Body of pancreas (tissue), 4 donors: ENCODE measurements at regions not wholly inside any gene's neighbourhood (a gene's known extent, or its start where the extent isn't known, plus 50 kb on each side); places are given as distances from the start of the nearest gene placed in this dataset.

ENCODE experiments used
- ATAC-seq: fragments of 150-250 bp; one replicate; pipeline ENCODE4 v1.9.1; 2016
- DNase-seq, 4 donors: peaks; one replicate each; pipeline ENCODE4 v3.0.0-alpha.2; 2019
- H3K27ac ChIP-seq, 4 donors: fragments of 200-600 bp; sonication (generic); 1 replicate in 3 of 4; 2 replicates in 1 of 4; pipeline versions ENCODE4 v1.5.1 to v1.6.1; 2016 to 2019; ENCODE audit warnings: mild to moderate bottlenecking in 1 of 4, mixed read lengths in 1 of 4, moderate library complexity in 1 of 4
- H3K27me3 ChIP-seq, 2 donors: fragments of 200-600 bp; sonication (generic); one replicate each; pipeline ENCODE4 v1.6.0; 2016; ENCODE audit warnings: mild to moderate bottlenecking in 1 of 2
- H3K36me3 ChIP-seq, 2 donors: fragments of 200-600 bp; sonication (generic); replicated peaks in 1 of 2; 2 replicates each; pipeline ENCODE4 v1.5.1; 2016; ENCODE audit warnings: low read depth in 2 of 2; ENCODE audit not compliant: insufficient read depth in 1 of 2
- H3K4me1 ChIP-seq: fragments of 200-600 bp; sonication (generic); one replicate; pipeline ENCODE4 v1.6.0; 2016
- H3K4me3 ChIP-seq, 2 donors: fragments of 200-600 bp; sonication (generic); 1 replicate in 1 of 2; 2 replicates in 1 of 2; pipeline ENCODE4 v1.5.1; 2016 to 2019
- H3K9me3 ChIP-seq, 3 donors: fragments of 200-600 bp; sonication (generic); 1 replicate in 2 of 3; 2 replicates in 1 of 3; pipeline ENCODE4 v1.5.1; 2016
- CTCF ChIP-seq, 7 experiments: fragments of 450-650 bp in 4 of 7; fragments of 200-600 bp in 3 of 7; sonication (generic) in 3 of 7; IDR thresholded peaks; one replicate each; pipeline ENCODE4 v1.5.1; 2016 to 2019; ENCODE audit warnings: antibody characterized with exemption in 7 of 7
- POLR2A ChIP-seq, 3 donors: fragments of 450-650 bp; IDR thresholded peaks; one replicate each; pipeline ENCODE4 v1.6.1; 2016; ENCODE audit warnings: antibody characterized with exemption in 3 of 3, mild to moderate bottlenecking in 2 of 3
- WGBS, 2 donors: methylation state at CpG; one replicate each; pipeline ENCODE4 v1.1.5; 2017; 5-methylcytosine and 5-hydroxymethylcytosine counted together
- intact Hi-C: fragments of 100-400 bp; cut with DNase I; formaldehyde crosslinking; loops from one replicate; pipeline ENCODE4 v1.15.1; 2023

- Histone ChIP-seq H3K4me1 (no peaks in the 10 kb centered on the region), H3K9me3 (no peaks in the 10 kb centered on the region), H3K36me3 (no peaks in the 10 kb centered on the region), H3K4me3 (no peak overlapping the region), H3K27me3 (no peaks in the 10 kb centered on the region), H3K27ac (no peak overlapping the region)
- TF ChIP-seq POLR2A (IDR thresholded peaks at IDR 0.05), result no peak
- TF ChIP-seq CTCF (IDR thresholded peaks at IDR 0.05), result no peak
- ATAC-seq (no peak), DNase-seq (no peak)
- WGBS, 2 donors, result 78 to 79% methylated on average over 3 of the region's 3 CpGs
- intact Hi-C loops, result no loop called here
These were observed 116.6 kb downstream of the LIPG start for GRCh38 chr18:49678440-49678839.

- DNase-seq, result peak in 1 of 4 donors; percentile 16
- Histone ChIP-seq H3K4me3 (no peak overlapping the region), H3K27me3 (no peaks in the 10 kb centered on the region), H3K4me1 (no peaks in the 10 kb centered on the region), H3K36me3 (no peaks in the 10 kb centered on the region), H3K27ac (no peak overlapping the region), H3K9me3 (no peaks in the 10 kb centered on the region)
- 75 to 76% methylated on average over 10 of the region's 10 CpGs for WGBS, 2 donors
- TF ChIP-seq POLR2A (IDR thresholded peaks at IDR 0.05) (no peak), CTCF (IDR thresholded peaks at IDR 0.05) (no peak)
- no peak for ATAC-seq
- intact Hi-C loops, result no loop called here
These were observed 116.0 kb downstream of the LIPG start for GRCh38 chr18:49677762-49678413.

- WGBS, 2 donors, result 64 to 87% methylated on average over 4 of the region's 4 CpGs
- H3K4me1 ChIP-seq, result no peaks in the 10 kb centered on the region
- H3K4me3 ChIP-seq, result no peak overlapping the region
- DNase-seq (no peak), ATAC-seq (no peak)
- H3K36me3 ChIP-seq, result no peaks in the 10 kb centered on the region
- TF ChIP-seq POLR2A (IDR thresholded peaks at IDR 0.05) (no peak), CTCF (IDR thresholded peaks at IDR 0.05) (no peak)
- no peaks in the 10 kb centered on the region for H3K27me3 ChIP-seq
- H3K27ac ChIP-seq, result no peak overlapping the region
- intact Hi-C loops, result no loop called here
- H3K9me3 ChIP-seq, result no peaks in the 10 kb centered on the region
These were observed 115.2 kb downstream of the LIPG start for GRCh38 chr18:49677081-49677480.

GRCh38 chr18:49673281-49673680, 111.4 kb downstream of the LIPG start:
- ATAC-seq, result no peak
- Histone ChIP-seq H3K36me3 (no peaks in the 10 kb centered on the region), H3K9me3 (no peaks in the 10 kb centered on the region), H3K4me3 (no peak overlapping the region), H3K27ac (no peak overlapping the region), H3K4me1 (no peaks in the 10 kb centered on the region), H3K27me3 (no peaks in the 10 kb centered on the region)
- WGBS, 2 donors, result 73 to 85% methylated on average over 5 of the region's 5 CpGs
- TF ChIP-seq CTCF (IDR thresholded peaks at IDR 0.05), result no peak
- TF ChIP-seq POLR2A (IDR thresholded peaks at IDR 0.05), result no peak
- DNase-seq, result no peak
- intact Hi-C loops, result no loop called here

GRCh38 chr18:49672853-49673252, 111.0 kb downstream of the LIPG start:
- H3K9me3 ChIP-seq, result no peaks in the 10 kb centered on the region
- no peak for TF ChIP-seq POLR2A (IDR thresholded peaks at IDR 0.05)
- ATAC-seq (no peak), DNase-seq (no peak)
- H3K27me3 ChIP-seq, result no peaks in the 10 kb centered on the region
- H3K27ac ChIP-seq, result no peak overlapping the region
- no peaks in the 10 kb centered on the region for H3K4me1 ChIP-seq
- intact Hi-C loops, result no loop called here
- H3K4me3 ChIP-seq, result no peak overlapping the region
- no peaks in the 10 kb centered on the region for H3K36me3 ChIP-seq
- WGBS, 2 donors, result 47 to 70% methylated on average over 1 of the region's 1 CpG
